K562 (cell line): ENCODE measurements at regions not wholly inside any gene's neighbourhood (a gene's known extent, or its start where the extent isn't known, plus 50 kb on each side); places are given as distances from the start of the nearest gene placed in this dataset.

ENCODE experiments used
- ATAC-seq: fragments of 200-7000 bp; cut with Tn5 transposase; 3 replicates; pipeline ENCODE4 v1.9.1; 2020; ENCODE audit warnings: moderate library complexity
- BruUV-seq: library from RNA; stranded (reverse); fragments of 400-500 nt; replicated peaks from 2 replicates; lab custom pipeline; 2021; lab: Mats Ljungman, UMichigan
- CTCF ChIA-PET: fragments of 300-600 bp; formaldehyde crosslinking; extraction: SDS; loops from one replicate; lab custom pipeline; 2021; ENCODE audit warnings: low intra/inter-chr PET ratio; lab: Yijun Ruan, JAX
- POLR2A ChIA-PET: fragments of 300-600, 350-650 bp; sonication (Branson Sonifier 250); formaldehyde crosslinking; extraction: SDS; loops from one replicate; lab custom pipeline; 2021; ENCODE audit warnings: antibody characterized with exemption, inconsistent platforms; lab: Yijun Ruan, JAX
- DNase-seq, 4 experiments: peaks; one replicate each; pipeline versions ENCODE4 v3.0.0 to v3.0.0-alpha.2; 2011 to 2018; ENCODE audit warnings: low spot score in 3 of 4, mixed read lengths in 3 of 4; ENCODE audit errors: extremely low read depth in 1 of 4
- FAIRE-seq: peaks from 2 replicates; lab custom pipeline; 2011; peaks lifted over from hg19 to GRCh38; lab: Jason Lieb, UNC
- H2AFZ ChIP-seq: 2 replicates; pipeline ENCODE4 v1.6.0; 2011; ENCODE audit warnings: low read depth, low read length, control low read depth, inconsistent platforms
- H3K27ac ChIP-seq: fragments of 200-600 bp; 3 replicates; pipeline ENCODE4 v1.8.0; 2011; ENCODE audit warnings: low read depth, mild to moderate bottlenecking, control low read depth, inconsistent platforms, low read length, moderate library complexity, mixed read lengths; ENCODE audit errors: extremely low read depth
- H3K27me3 ChIP-seq, 2 experiments: fragments of 300-600 bp in 1 of 2; 2 replicates in 1 of 2; 3 replicates in 1 of 2; pipeline versions ENCODE4 v1.6.0 to v1.8.0; 2011; ENCODE audit warnings: inconsistent platforms in 2 of 2, low read length in 2 of 2, mild to moderate bottlenecking in 1 of 2, mixed read lengths in 1 of 2, moderate library complexity in 1 of 2; ENCODE audit not compliant: control insufficient read depth in 2 of 2, insufficient read depth in 2 of 2
- H3K36me3 ChIP-seq: fragments of 300-600 bp; 3 replicates; pipeline ENCODE4 v1.8.0; 2011; ENCODE audit warnings: mild to moderate bottlenecking, low read length, inconsistent platforms; ENCODE audit not compliant: control insufficient read depth, insufficient read depth
- H3K4me1 ChIP-seq, 2 experiments: fragments of 200-600 bp in 1 of 2; replicated peaks in 1 of 2; 2 replicates in 1 of 2; 3 replicates in 1 of 2; pipeline versions ENCODE4 v1.5.1 to v1.8.0; 2011; ENCODE audit warnings: inconsistent platforms in 2 of 2, low read length in 2 of 2, mild to moderate bottlenecking in 1 of 2, mixed read lengths in 1 of 2, moderate library complexity in 1 of 2; ENCODE audit not compliant: control insufficient read depth in 2 of 2, insufficient read depth in 2 of 2
- H3K4me2 ChIP-seq: 2 replicates; pipeline ENCODE4 v1.6.1; 2011; ENCODE audit warnings: low read length, control low read depth, inconsistent platforms, mixed read lengths; ENCODE audit not compliant: insufficient read depth
- H3K4me3 ChIP-seq: fragments of 200-600 bp; sonication (generic), shearing (Covaris generic); 2 replicates; pipeline ENCODE4 v1.5.1; 2016; ENCODE audit warnings: control low read depth, inconsistent platforms
- H3K79me2 ChIP-seq: fragments of 200-600 bp; 3 replicates; pipeline ENCODE4 v1.8.0; 2011; ENCODE audit warnings: low read length, inconsistent platforms; ENCODE audit not compliant: control insufficient read depth, insufficient read depth
- H3K9ac ChIP-seq, 2 experiments: 2 replicates each; pipeline versions ENCODE4 v1.6.0 to v1.6.1; 2011; ENCODE audit warnings: low read depth in 2 of 2, low read length in 2 of 2, control low read depth in 1 of 2, inconsistent platforms in 1 of 2, mild to moderate bottlenecking in 1 of 2, mixed read lengths in 1 of 2; ENCODE audit not compliant: insufficient read depth in 1 of 2
- H3K9me1 ChIP-seq: one replicate; pipeline ENCODE4 v1.6.0; 2011; ENCODE audit warnings: inconsistent platforms, mild to moderate bottlenecking, low read length, moderate library complexity; ENCODE audit not compliant: control insufficient read depth, insufficient read depth
- H3K9me3 ChIP-seq: replicated peaks from 2 replicates; pipeline ENCODE4 v1.5.1; 2011; ENCODE audit warnings: low read depth, low read length, inconsistent platforms; ENCODE audit not compliant: control insufficient read depth, insufficient read depth
- H4K20me1 ChIP-seq: replicated peaks from 2 replicates; pipeline ENCODE4 v1.6.1; 2011; ENCODE audit warnings: low read length, inconsistent platforms, mixed read lengths; ENCODE audit not compliant: control insufficient read depth, insufficient read depth
- FOXJ3 ChIP-seq: sonication (generic); formaldehyde crosslinking; IDR thresholded peaks from 2 replicates; pipeline ENCODE4 v1.4.0; 2020; ENCODE audit warnings: mild to moderate bottlenecking, missing genetic modification reagents
- HMG20A ChIP-seq: fragments of 450-650 bp; formaldehyde crosslinking; conservative IDR thresholded peaks from 2 replicates; pipeline ENCODE4 v1.4.0; 2020; ENCODE audit warnings: mild to moderate bottlenecking, mixed read lengths
- MCM2 ChIP-seq: fragments of 450-650 bp; IDR thresholded peaks from 2 replicates; pipeline ENCODE4 v1.6.1; 2017; ENCODE audit warnings: low read depth, mild to moderate bottlenecking
- TEAD4 ChIP-seq, 2 experiments: sonication (generic) in 1 of 2; formaldehyde crosslinking in 1 of 2; IDR thresholded peaks; 2 replicates each; pipeline versions ENCODE4 v1.6.1 to v1.8.0; 2012 to 2022; ENCODE audit warnings: borderline replicate concordance in 1 of 2, inconsistent platforms in 1 of 2, low read length in 1 of 2, mild to moderate bottlenecking in 1 of 2, missing genetic modification reagents in 1 of 2
- ZNF134 ChIP-seq: fragments of 250-450 bp; sonication (Bioruptor Pico); conservative IDR thresholded peaks from 2 replicates; pipeline ENCODE4 v1.4.0; 2020
- WGBS: fragments of 100-300 bp; shearing (Covaris generic); methylation state at CpG from one replicate; pipeline ENCODE4 v1.1.6; 2016; ENCODE audit warnings: low coverage, mixed read lengths; ENCODE audit not compliant: insufficient coverage; ENCODE audit errors: missing lambda C conversion rate; 5-methylcytosine and 5-hydroxymethylcytosine counted together
- in situ Hi-C: fragments of 300-500 bp; cut with MboI; formaldehyde crosslinking; loops from 4 replicates; pipeline ENCODE4 v1.15.0; 2018; ENCODE audit warnings: inconsistent platforms, mixed read lengths
- intact Hi-C: fragments of 100-400 bp; cut with micrococcal nuclease; formaldehyde crosslinking; loops from 2 replicates; pipeline ENCODE4 v1.14.2; 2022
- TF ChIP-seq, protein P1 (sequence below): fragments of 450-650 bp; IDR thresholded peaks from 2 replicates; pipeline ENCODE4 v1.6.1; 2017; ENCODE audit warnings: antibody characterized with exemption, mild to moderate bottlenecking
- TF ChIP-seq, protein P2 (sequence below): sonication (generic); formaldehyde crosslinking; IDR thresholded peaks from 2 replicates; pipeline ENCODE4 v1.8.0; 2023; ENCODE audit warnings: mild to moderate bottlenecking, missing genetic modification reagents

DNA sequence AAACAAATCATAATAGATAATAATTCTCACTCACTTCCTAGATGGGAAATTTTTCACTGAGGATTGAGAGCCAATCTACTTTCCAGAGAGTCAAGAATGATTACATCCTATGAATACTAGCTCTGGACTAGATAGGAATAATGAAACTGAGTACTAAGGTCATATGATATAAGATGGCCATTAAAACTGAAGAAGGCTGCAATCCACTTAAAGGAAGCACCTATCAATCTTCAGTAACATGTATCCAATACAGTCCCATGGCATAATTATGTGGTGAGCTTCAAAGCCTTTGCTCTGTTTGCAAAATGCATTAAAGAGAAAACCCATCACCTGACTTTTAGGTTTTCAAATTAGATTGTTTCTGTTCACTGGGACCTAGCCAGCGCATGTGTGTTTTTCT, 398.0 kb upstream of the MEIS1 start:
- ATAC-seq: no peak
- no peak for DNase-seq
- Histone ChIP-seq H3K9me1 (no peaks in the 10 kb centered on the region), H2AFZ (no peak overlapping the region), H3K4me1 (no peaks in the 10 kb centered on the region), H3K4me2 (no peak overlapping the region), H3K9me3 (no peaks in the 10 kb centered on the region), H3K79me2 (no peaks in the 10 kb centered on the region), H3K27me3 (peaks cover 0 to 12% of the 10 kb centered on the region in 2 experiments; a peak in 3 of 5 replicates), H3K36me3 (no peaks in the 10 kb centered on the region), H3K27ac (no peak overlapping the region), H4K20me1 (no peaks in the 10 kb centered on the region), H3K4me3 (no peak overlapping the region), H3K9ac (no peak overlapping the region)
- in situ Hi-C loops (no loop called here), intact Hi-C loops (no loop called here)
- ChIA-PET POLR2A (interaction anchor here (0.6 to 0.8 kb wide), 2 partner anchors 10 kb away, joined by 3 read pairs; no protein-coding TSS in a partner anchor), CTCF (no interaction called here)
- no TSS peak for BruUV-seq
- TF ChIP-seq, protein P1, sequence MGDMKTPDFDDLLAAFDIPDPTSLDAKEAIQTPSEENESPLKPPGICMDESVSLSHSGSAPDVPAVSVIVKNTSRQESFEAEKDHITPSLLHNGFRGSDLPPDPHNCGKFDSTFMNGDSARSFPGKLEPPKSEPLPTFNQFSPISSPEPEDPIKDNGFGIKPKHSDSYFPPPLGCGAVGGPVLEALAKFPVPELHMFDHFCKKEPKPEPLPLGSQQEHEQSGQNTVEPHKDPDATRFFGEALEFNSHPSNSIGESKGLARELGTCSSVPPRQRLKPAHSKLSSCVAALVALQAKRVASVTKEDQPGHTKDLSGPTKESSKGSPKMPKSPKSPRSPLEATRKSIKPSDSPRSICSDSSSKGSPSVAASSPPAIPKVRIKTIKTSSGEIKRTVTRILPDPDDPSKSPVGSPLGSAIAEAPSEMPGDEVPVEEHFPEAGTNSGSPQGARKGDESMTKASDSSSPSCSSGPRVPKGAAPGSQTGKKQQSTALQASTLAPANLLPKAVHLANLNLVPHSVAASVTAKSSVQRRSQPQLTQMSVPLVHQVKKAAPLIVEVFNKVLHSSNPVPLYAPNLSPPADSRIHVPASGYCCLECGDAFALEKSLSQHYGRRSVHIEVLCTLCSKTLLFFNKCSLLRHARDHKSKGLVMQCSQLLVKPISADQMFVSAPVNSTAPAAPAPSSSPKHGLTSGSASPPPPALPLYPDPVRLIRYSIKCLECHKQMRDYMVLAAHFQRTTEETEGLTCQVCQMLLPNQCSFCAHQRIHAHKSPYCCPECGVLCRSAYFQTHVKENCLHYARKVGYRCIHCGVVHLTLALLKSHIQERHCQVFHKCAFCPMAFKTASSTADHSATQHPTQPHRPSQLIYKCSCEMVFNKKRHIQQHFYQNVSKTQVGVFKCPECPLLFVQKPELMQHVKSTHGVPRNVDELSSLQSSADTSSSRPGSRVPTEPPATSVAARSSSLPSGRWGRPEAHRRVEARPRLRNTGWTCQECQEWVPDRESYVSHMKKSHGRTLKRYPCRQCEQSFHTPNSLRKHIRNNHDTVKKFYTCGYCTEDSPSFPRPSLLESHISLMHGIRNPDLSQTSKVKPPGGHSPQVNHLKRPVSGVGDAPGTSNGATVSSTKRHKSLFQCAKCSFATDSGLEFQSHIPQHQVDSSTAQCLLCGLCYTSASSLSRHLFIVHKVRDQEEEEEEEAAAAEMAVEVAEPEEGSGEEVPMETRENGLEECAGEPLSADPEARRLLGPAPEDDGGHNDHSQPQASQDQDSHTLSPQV: no peak
- TF ChIP-seq HMG20A (CRISPR knock-in tag): no peak
- TF ChIP-seq MCM2: no peak
- TF ChIP-seq ZNF134 (CRISPR knock-in tag): no peak
- no peak for TF ChIP-seq TEAD4 (IDR thresholded peaks at IDR 0.05; ENCODE audit: low read length)
- TF ChIP-seq TEAD4 (CRISPR knock-in tag; IDR thresholded peaks at IDR 0.05; ENCODE audit: borderline replicate concordance): no peak
- TF ChIP-seq, protein P2, sequence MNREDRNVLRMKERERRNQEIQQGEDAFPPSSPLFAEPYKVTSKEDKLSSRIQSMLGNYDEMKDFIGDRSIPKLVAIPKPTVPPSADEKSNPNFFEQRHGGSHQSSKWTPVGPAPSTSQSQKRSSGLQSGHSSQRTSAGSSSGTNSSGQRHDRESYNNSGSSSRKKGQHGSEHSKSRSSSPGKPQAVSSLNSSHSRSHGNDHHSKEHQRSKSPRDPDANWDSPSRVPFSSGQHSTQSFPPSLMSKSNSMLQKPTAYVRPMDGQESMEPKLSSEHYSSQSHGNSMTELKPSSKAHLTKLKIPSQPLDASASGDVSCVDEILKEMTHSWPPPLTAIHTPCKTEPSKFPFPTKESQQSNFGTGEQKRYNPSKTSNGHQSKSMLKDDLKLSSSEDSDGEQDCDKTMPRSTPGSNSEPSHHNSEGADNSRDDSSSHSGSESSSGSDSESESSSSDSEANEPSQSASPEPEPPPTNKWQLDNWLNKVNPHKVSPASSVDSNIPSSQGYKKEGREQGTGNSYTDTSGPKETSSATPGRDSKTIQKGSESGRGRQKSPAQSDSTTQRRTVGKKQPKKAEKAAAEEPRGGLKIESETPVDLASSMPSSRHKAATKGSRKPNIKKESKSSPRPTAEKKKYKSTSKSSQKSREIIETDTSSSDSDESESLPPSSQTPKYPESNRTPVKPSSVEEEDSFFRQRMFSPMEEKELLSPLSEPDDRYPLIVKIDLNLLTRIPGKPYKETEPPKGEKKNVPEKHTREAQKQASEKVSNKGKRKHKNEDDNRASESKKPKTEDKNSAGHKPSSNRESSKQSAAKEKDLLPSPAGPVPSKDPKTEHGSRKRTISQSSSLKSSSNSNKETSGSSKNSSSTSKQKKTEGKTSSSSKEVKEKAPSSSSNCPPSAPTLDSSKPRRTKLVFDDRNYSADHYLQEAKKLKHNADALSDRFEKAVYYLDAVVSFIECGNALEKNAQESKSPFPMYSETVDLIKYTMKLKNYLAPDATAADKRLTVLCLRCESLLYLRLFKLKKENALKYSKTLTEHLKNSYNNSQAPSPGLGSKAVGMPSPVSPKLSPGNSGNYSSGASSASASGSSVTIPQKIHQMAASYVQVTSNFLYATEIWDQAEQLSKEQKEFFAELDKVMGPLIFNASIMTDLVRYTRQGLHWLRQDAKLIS: no peak
- no peak for TF ChIP-seq FOXJ3 (CRISPR knock-in tag)
- 0% methylated on average over 1 of the region's 1 CpG for WGBS
- no peak for FAIRE-seq
